Astrocyte (in vitro differentiated cells and primary cell): ENCODE measurements at regions not wholly inside any gene's neighbourhood (a gene's known extent, or its start where the extent isn't known, plus 50 kb on each side); places are given as distances from the start of the nearest gene placed in this dataset.

Source experiments
- EZH2 ChIP-seq: IDR thresholded peaks from 2 replicates; pipeline ENCODE4 v1.6.1; 2012; ENCODE audit warnings: mild to moderate bottlenecking, low read length, inconsistent platforms; ENCODE audit not compliant: insufficient read depth
- TF ChIP-seq, protein P1 (sequence below): IDR thresholded peaks from 2 replicates; pipeline ENCODE4 v1.5.1; 2011; ENCODE audit warnings: low read depth, mild to moderate bottlenecking, inconsistent platforms, low read length, moderate library complexity; ENCODE audit not compliant: insufficient read depth

DNA sequence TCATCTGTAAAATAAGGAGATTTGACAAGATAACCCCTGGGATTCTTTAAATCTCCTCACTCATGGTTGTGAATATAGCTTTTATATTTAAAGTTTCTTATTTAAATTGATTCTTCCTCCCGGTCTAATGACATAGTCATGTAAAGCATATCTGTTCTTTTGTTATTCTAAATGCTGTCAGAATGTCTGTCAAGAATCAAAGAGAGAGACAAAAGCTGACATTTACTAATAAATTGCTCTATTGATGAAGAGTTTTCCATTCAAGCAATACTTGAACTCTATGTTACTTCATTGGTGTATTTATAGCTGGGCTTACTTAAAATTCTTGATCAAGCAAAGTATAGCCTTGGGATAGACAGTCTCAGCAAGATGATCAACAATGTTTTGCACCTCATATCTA, 865.8 kb downstream of the TBC1D32 start:
- TF ChIP-seq, protein P1, sequence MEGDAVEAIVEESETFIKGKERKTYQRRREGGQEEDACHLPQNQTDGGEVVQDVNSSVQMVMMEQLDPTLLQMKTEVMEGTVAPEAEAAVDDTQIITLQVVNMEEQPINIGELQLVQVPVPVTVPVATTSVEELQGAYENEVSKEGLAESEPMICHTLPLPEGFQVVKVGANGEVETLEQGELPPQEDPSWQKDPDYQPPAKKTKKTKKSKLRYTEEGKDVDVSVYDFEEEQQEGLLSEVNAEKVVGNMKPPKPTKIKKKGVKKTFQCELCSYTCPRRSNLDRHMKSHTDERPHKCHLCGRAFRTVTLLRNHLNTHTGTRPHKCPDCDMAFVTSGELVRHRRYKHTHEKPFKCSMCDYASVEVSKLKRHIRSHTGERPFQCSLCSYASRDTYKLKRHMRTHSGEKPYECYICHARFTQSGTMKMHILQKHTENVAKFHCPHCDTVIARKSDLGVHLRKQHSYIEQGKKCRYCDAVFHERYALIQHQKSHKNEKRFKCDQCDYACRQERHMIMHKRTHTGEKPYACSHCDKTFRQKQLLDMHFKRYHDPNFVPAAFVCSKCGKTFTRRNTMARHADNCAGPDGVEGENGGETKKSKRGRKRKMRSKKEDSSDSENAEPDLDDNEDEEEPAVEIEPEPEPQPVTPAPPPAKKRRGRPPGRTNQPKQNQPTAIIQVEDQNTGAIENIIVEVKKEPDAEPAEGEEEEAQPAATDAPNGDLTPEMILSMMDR, result no peak
- TF ChIP-seq EZH2, result no peak
